ENCODE measurements at regions not wholly inside any gene's neighbourhood (a gene's known extent, or its start where the extent isn't known, plus 50 kb on each side); places are given as distances from the start of the nearest gene placed in this dataset.
"Not testable (repeated sequence)": the region's sequence is repeated elsewhere in the genome, so short reads cannot be mapped to it uniquely, and the experiment has no call there.

DNA sequence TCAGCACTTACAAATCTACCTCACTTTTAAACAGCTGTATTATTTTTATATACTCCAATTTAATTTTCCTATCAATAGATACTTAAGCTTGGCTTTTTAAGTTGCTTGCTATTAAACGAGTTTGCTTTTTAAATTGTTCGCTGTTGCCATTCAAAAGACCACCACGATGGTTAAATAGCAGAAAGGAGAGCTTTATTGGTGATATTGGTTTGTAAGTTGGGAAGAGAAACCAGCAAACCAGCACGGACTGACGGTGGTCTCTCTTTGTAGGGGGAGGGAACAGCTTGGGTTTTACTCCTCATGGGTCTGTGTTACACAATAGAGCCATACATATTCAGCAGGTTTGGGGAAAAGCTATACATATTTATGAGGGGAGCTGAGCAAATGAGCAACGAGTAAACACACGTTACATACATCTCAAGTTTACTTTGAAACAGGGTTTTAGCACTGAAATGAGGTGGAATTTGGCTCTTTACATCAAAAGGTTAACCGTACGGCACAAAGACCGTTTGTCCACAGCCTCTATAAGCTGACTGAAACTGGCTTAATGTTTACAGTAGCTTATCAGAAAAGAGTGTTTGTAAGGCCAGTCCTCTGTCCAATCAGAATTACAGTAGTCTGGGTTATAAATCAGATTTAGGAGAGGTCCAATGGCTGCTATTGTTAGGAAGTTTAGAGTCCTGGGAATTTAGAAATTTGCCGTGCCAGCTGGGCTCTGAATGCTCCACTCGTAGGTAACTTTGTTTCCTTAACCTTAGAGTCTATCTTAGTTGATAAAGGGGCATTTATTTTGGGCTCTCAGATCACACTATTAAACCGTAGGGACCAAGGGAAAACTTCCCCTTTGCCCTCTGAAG, 69.7 kb upstream of the DHRS4 start:
- Histone ChIP-seq H3K9me3 (ENCODE audit: insufficient read depth, low read length) (no peaks in the 10 kb centered on the region), H3K36me3 (ENCODE audit: insufficient read depth, insufficient read length, low read length) (no peaks in the 10 kb centered on the region), H3K4me3 (ENCODE audit: insufficient read length, low read depth) (no peak overlapping the region), H3K27me3 (ENCODE audit: insufficient read depth, insufficient read length) (no peaks in the 10 kb centered on the region), H3K9ac (ENCODE audit: insufficient read length, low read depth) (no peak overlapping the region), H3K4me1 (ENCODE audit: insufficient read depth, insufficient read length) (no peaks in the 10 kb centered on the region)
- no peak for DNase-seq (ENCODE audit: low read depth, low spot score)
- no peak for TF ChIP-seq ZNF274 (IDR thresholded peaks at IDR 0.05; ENCODE audit: low read depth, low read length)
- TF ChIP-seq YY1 (IDR thresholded peaks at IDR 0.05; ENCODE audit: insufficient read depth, insufficient read length), result no peak
- TF ChIP-seq SUZ12 (IDR thresholded peaks at IDR 0.05; ENCODE audit: extremely low read depth, insufficient read depth, insufficient read length), result no peak

DNA sequence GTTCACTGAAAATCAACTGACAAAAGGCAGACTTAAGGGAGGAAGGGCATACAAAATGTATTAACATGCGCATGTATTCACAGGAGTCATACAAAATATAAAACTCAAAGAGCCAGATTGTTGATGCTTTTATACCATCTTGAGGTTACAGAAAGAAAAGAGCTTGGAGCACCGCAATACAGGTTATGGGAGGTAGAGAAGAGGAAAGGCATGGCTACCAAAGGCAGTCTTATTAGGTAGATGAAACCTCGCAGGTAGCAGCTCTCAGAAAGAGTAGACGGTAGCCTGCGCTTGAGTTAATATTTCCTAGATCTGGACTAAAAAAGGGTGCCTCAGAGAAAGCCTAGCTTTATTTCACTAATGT, 69.0 kb upstream of the DHRS4 start:
- Histone ChIP-seq H3K4me3 (ENCODE audit: insufficient read length, low read depth) (no peak overlapping the region), H3K9ac (ENCODE audit: insufficient read length, low read depth) (no peak overlapping the region), H3K9me3 (ENCODE audit: insufficient read depth, low read length) (no peaks in the 10 kb centered on the region), H3K27me3 (ENCODE audit: insufficient read depth, insufficient read length) (no peaks in the 10 kb centered on the region), H3K36me3 (ENCODE audit: insufficient read depth, insufficient read length, low read length) (no peaks in the 10 kb centered on the region), H3K4me1 (ENCODE audit: insufficient read depth, insufficient read length) (no peaks in the 10 kb centered on the region)
- no peak for TF ChIP-seq YY1 (IDR thresholded peaks at IDR 0.05; ENCODE audit: insufficient read depth, insufficient read length)
- no peak for TF ChIP-seq ZNF274 (IDR thresholded peaks at IDR 0.05; ENCODE audit: low read depth, low read length)
- TF ChIP-seq SUZ12 (IDR thresholded peaks at IDR 0.05; ENCODE audit: extremely low read depth, insufficient read depth, insufficient read length), result no peak
- DNase-seq (ENCODE audit: low read depth, low spot score), result no peak

DNA sequence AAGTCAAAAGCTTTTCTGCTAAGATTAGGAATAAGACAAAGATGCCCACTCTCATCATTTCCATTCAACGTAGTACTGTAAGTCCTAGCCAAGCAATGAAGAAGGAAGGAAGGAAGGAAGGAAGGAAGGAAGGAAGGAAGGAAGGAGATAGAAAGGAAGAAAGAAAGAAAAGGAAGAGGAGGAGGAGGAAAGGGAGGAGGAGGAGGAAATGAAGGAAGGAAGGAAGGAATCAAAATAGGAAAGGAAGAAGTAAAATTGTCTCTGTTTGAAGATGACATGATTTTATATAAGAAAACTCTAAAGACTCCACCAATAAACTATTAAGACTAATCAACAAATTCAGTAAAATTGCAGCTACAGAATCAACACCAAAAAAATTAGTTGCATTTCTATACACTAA, 66.0 kb upstream of the DHRS4 start:
- Histone ChIP-seq H3K36me3 (ENCODE audit: insufficient read depth, insufficient read length, low read length) (no peaks in the 10 kb centered on the region), H3K4me3 (ENCODE audit: insufficient read length, low read depth) (no peak overlapping the region), H3K4me1 (ENCODE audit: insufficient read depth, insufficient read length) (no peaks in the 10 kb centered on the region), H3K9me3 (ENCODE audit: insufficient read depth, low read length) (no peaks in the 10 kb centered on the region), H3K27me3 (ENCODE audit: insufficient read depth, insufficient read length) (no peaks in the 10 kb centered on the region), H3K9ac (ENCODE audit: insufficient read length, low read depth) (no peak overlapping the region)
- no peak for TF ChIP-seq YY1 (IDR thresholded peaks at IDR 0.05; ENCODE audit: insufficient read depth, insufficient read length)
- TF ChIP-seq ZNF274 (IDR thresholded peaks at IDR 0.05; ENCODE audit: low read depth, low read length), result no peak
- TF ChIP-seq SUZ12 (IDR thresholded peaks at IDR 0.05; ENCODE audit: extremely low read depth, insufficient read depth, insufficient read length), result no peak
- no peak for DNase-seq (ENCODE audit: low read depth, low spot score)

DNA sequence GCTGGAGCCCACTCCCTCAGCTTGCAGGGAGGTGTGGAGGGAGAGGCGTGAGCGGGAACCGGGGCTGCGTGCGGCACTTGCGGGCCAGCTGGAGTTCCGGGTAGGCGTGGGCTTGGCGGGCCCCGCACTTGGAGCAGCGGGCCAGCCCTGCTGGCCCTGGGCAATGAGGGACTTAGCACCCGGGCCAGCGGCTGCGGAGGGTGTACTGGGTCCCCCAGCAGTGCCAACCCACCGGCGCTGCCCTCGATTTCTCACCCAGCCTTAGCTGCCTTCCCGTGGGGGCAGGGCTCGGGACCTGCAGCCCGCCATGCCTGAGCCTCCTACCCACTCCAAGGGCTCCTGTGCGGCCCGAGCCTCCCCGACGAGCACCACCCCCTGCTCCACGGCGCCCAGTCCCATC, 61.9 kb upstream of the DHRS4 start:
- not testable (repeated sequence) for DNase-seq (ENCODE audit: low read depth, low spot score); H3K9me3 ChIP-seq (ENCODE audit: insufficient read depth, low read length); H3K9ac ChIP-seq (ENCODE audit: insufficient read length, low read depth); H3K4me3 ChIP-seq (ENCODE audit: insufficient read length, low read depth); H3K4me1 ChIP-seq (ENCODE audit: insufficient read depth, insufficient read length); H3K27me3 ChIP-seq (ENCODE audit: insufficient read depth, insufficient read length); H3K36me3 ChIP-seq (ENCODE audit: insufficient read depth, insufficient read length, low read length)

DNA sequence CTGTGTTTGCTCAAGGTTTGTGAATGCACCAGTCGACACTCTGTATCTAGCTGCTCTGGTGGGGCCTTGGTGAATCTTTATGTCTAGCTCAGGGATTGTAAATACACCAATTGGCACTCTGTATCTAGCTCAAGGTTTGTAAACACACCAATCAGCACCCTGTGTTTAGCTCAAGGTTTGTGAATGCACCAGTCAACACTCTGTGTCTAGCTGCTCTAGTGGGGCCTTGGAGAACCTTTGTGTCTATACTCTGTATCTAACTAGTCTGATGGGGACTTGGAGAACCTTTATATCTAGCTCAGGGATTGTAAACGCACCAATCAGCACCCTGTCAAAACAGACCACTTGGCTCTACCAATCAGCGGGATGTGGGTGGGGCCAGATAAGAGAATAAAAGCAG, 61.3 kb upstream of the DHRS4 start:
- not testable (repeated sequence) for H3K4me1 ChIP-seq (ENCODE audit: insufficient read depth, insufficient read length); DNase-seq (ENCODE audit: low read depth, low spot score); H3K9ac ChIP-seq (ENCODE audit: insufficient read length, low read depth); H3K9me3 ChIP-seq (ENCODE audit: insufficient read depth, low read length); H3K27me3 ChIP-seq (ENCODE audit: insufficient read depth, insufficient read length); H3K36me3 ChIP-seq (ENCODE audit: insufficient read depth, insufficient read length, low read length); H3K4me3 ChIP-seq (ENCODE audit: insufficient read length, low read depth)

DNA sequence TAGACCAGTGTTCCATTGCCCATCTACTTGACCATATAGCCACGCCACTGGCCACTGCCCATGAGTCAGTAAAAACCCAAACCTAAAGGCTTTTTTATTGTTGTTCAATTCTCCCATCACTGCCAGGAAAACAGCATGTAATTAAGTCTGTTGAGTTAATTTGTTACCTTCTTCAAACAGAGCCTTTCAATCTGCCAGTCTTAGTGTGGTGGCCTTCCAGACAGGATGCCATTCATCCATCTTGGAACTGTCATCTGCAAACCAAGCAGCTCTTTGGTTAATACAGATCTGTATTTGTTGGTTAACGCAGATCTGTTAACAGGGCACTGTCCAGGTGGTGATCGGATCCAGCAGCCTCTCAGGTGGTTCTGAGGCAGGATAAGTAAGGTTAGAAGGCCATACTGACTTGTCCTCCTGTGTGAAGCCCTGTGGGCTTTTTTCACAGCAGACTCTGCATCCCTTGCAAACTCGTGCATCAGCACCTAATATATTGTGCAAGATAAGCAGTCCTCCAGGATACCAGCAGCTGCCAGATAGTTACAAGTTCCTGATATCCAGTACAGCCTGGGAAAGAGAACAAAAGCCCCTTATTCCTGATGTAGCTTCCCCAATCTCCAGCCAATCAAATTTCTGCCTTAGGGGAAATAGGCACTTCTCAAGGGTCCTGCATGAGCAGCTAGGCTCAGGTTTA, 59.1 kb upstream of the DHRS4 start:
- no peaks in the 10 kb centered on the region for H3K36me3 ChIP-seq (ENCODE audit: insufficient read depth, insufficient read length, low read length)
- no peak for TF ChIP-seq ZNF274 (IDR thresholded peaks at IDR 0.05; ENCODE audit: low read depth, low read length)
- no peak for TF ChIP-seq YY1 (IDR thresholded peaks at IDR 0.05; ENCODE audit: insufficient read depth, insufficient read length)
- DNase-seq (ENCODE audit: low read depth, low spot score), result no peak

DNA sequence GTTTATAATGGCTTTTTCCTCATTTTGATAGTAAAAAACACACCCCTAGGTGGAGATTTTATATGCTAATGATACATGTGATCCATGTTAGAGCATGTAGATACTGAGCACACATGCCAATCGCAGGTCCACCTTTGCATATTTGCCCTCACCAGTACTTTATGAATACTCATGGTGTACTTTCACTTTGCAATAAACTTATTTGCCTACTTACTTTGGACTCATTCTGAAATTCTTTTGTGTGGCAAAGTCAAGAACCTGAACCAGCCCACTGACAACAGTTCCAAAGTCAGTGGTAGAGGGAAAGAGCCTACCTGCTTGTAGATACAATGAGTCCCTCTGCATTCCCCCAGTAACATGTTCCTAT, 58.5 kb upstream of the DHRS4 start:
- Histone ChIP-seq H3K36me3 (ENCODE audit: insufficient read depth, insufficient read length, low read length) (no peaks in the 10 kb centered on the region), H3K27me3 (ENCODE audit: insufficient read depth, insufficient read length) (no peaks in the 10 kb centered on the region), H3K9me3 (ENCODE audit: insufficient read depth, low read length) (peaks cover 12% of the 10 kb centered on the region; the same call in 1 of the 2 replicates), H3K4me1 (ENCODE audit: insufficient read depth, insufficient read length) (no peaks in the 10 kb centered on the region), H3K4me3 (ENCODE audit: insufficient read length, low read depth) (no peak overlapping the region), H3K9ac (ENCODE audit: insufficient read length, low read depth) (no peak overlapping the region)
- no peak for DNase-seq (ENCODE audit: low read depth, low spot score)
- TF ChIP-seq SUZ12 (IDR thresholded peaks at IDR 0.05; ENCODE audit: extremely low read depth, insufficient read depth, insufficient read length) (no peak), ZNF274 (IDR thresholded peaks at IDR 0.05; ENCODE audit: low read depth, low read length) (no peak), YY1 (IDR thresholded peaks at IDR 0.05; ENCODE audit: insufficient read depth, insufficient read length) (no peak)

More for the DNA sequence above, 59.1 kb upstream of the DHRS4 start:
- no peaks in the 10 kb centered on the region for H3K4me1 ChIP-seq (ENCODE audit: insufficient read depth, insufficient read length)
- H3K4me3 ChIP-seq (ENCODE audit: insufficient read length, low read depth), result no peak overlapping the region
- H3K9ac ChIP-seq (ENCODE audit: insufficient read length, low read depth), result no peak overlapping the region
- H3K27me3 ChIP-seq (ENCODE audit: insufficient read depth, insufficient read length), result no peaks in the 10 kb centered on the region
- peaks cover 6% of the 10 kb centered on the region; the same call in 1 of the 2 replicates for H3K9me3 ChIP-seq (ENCODE audit: insufficient read depth, low read length)

Data from NT2/D1 (cell line).